B cell (primary cell): ENCODE measurements at regions not wholly inside any gene's neighbourhood (a gene's known extent, or its start where the extent isn't known, plus 50 kb on each side); places are given as distances from the start of the nearest gene placed in this dataset.

Source experiments
- ATAC-seq: fragments of 200-7000 bp; cut with Tn5 transposase; one replicate; pipeline ENCODE4 v1.10.0; 2021; ENCODE audit warnings: low read depth, mild to moderate bottlenecking, moderate number of reproducible peaks, moderate library complexity
- CTCF ChIA-PET: fragments of 350-600 bp; sonication (Branson Sonifier 250); formaldehyde crosslinking; loops from one replicate; lab custom pipeline; 2021; ENCODE audit warnings: antibody characterized with exemption, inconsistent platforms; lab: Charles Lee
- POLR2A ChIA-PET: fragments of 350-600 bp; sonication (Branson Sonifier 250); formaldehyde crosslinking; loops from one replicate; lab custom pipeline; 2021; ENCODE audit warnings: antibody characterized with exemption; lab: Charles Lee
- DNase-seq: peaks from one replicate; pipeline ENCODE4 v3.0.0; 2013
- H2AFZ ChIP-seq: 2 replicates; pipeline ENCODE4 v1.6.1; 2012; ENCODE audit warnings: mild to moderate bottlenecking, low read depth, low read length; ENCODE audit not compliant: insufficient read depth, poor library complexity, severe bottlenecking
- H3K27ac ChIP-seq, 2 donors: 1 replicate in 1 of 2; 2 replicates in 1 of 2; pipeline ENCODE4 v1.5.1; 2012 to 2013; ENCODE audit warnings: low read length in 2 of 2, mild to moderate bottlenecking in 2 of 2, moderate library complexity in 1 of 2
- H3K27me3 ChIP-seq, 4 experiments: fragments of 200-600 bp in 1 of 4; sonication (generic) in 1 of 4; replicated peaks in 1 of 4; 1 replicate in 2 of 4; 2 replicates in 2 of 4; pipeline versions ENCODE4 v1.6.1 to v1.7.0; 2013 to 2016; ENCODE audit warnings: low read length in 3 of 4, mild to moderate bottlenecking in 2 of 4, mixed read lengths in 1 of 4, moderate library complexity in 1 of 4; ENCODE audit not compliant: insufficient read depth in 4 of 4, control insufficient read depth in 3 of 4; ENCODE audit errors: control extremely low read depth in 1 of 4
- H3K36me3 ChIP-seq, 2 experiments: replicated peaks in 1 of 2; 1 replicate in 1 of 2; 2 replicates in 1 of 2; pipeline versions ENCODE4 v1.6.1 to v1.7.1; 2013; ENCODE audit warnings: low read length in 1 of 2; ENCODE audit not compliant: insufficient read depth in 2 of 2, control insufficient read depth in 1 of 2; ENCODE audit errors: control extremely low read depth in 1 of 2, extremely low read depth in 1 of 2
- H3K4me1 ChIP-seq, 2 donors: fragments of 200-600 bp in 1 of 2; sonication (generic) in 1 of 2; 1 replicate in 1 of 2; 2 replicates in 1 of 2; pipeline versions ENCODE4 v1.5.1 to v1.6.1; 2013 to 2017; ENCODE audit warnings: low read length in 2 of 2; ENCODE audit not compliant: control insufficient read depth in 2 of 2, insufficient read depth in 2 of 2
- H3K4me2 ChIP-seq: replicated peaks from 2 replicates; pipeline ENCODE3; 2012; ENCODE audit warnings: mild to moderate bottlenecking, low read depth, low read length; ENCODE audit not compliant: poor library complexity, severe bottlenecking
- H3K4me3 ChIP-seq, 5 experiments: fragments of 200-600 bp in 1 of 5; sonication (generic) in 1 of 5; 1 replicate in 3 of 5; 2 replicates in 2 of 5; pipeline versions ENCODE4 v1.5.1 to v1.7.0; 2011 to 2016; ENCODE audit warnings: low read length in 4 of 5, mild to moderate bottlenecking in 4 of 5, low read depth in 2 of 5, control low read depth in 1 of 5, moderate library complexity in 1 of 5; ENCODE audit not compliant: insufficient read depth in 1 of 5; ENCODE audit errors: control extremely low read depth in 1 of 5, extremely low read depth in 1 of 5
- H3K79me2 ChIP-seq: fragments of 200-600 bp; sonication (generic); one replicate; pipeline ENCODE4 v1.6.0; 2016; ENCODE audit warnings: low read length; ENCODE audit not compliant: control insufficient read depth, insufficient read depth
- H3K9ac ChIP-seq: fragments of 200-600 bp; sonication (generic); 2 replicates; pipeline ENCODE4 v1.6.1; 2017; ENCODE audit warnings: mild to moderate bottlenecking, low read length, moderate library complexity
- H3K9me3 ChIP-seq, 3 donors: one replicate each; pipeline versions ENCODE4 v1.6.1 to v1.7.1; 2013; ENCODE audit warnings: low read length in 2 of 3; ENCODE audit not compliant: control insufficient read depth in 2 of 3, insufficient read depth in 1 of 3; ENCODE audit errors: control extremely low read depth in 1 of 3
- H4K20me1 ChIP-seq: 2 replicates; pipeline ENCODE4 v1.6.0; 2012; ENCODE audit warnings: mild to moderate bottlenecking, low read length; ENCODE audit not compliant: insufficient read depth, control insufficient read depth, poor library complexity, severe bottlenecking
- H3K27ac Mint-ChIP-seq: one replicate; pipeline ENCODE4 v1.8.0; 2021; ENCODE audit warnings: mixed read lengths
- H3K27me3 Mint-ChIP-seq: one replicate; pipeline ENCODE4 v1.8.0; 2021; ENCODE audit warnings: mixed read lengths
- H3K4me1 Mint-ChIP-seq: one replicate; pipeline ENCODE4 v1.8.0; 2021; ENCODE audit warnings: mixed read lengths
- H3K4me3 Mint-ChIP-seq: one replicate; pipeline ENCODE4 v1.8.0; 2021; ENCODE audit warnings: mixed read lengths
- H3K9me3 Mint-ChIP-seq: one replicate; pipeline ENCODE4 v1.8.0; 2022; ENCODE audit warnings: mixed read lengths; ENCODE audit not compliant: insufficient read depth
- CTCF ChIP-seq: fragments of 200-600 bp; IDR thresholded peaks from one replicate; pipeline ENCODE4 v1.8.0; 2022; ENCODE audit warnings: antibody characterized with exemption, mild to moderate bottlenecking
- EZH2 ChIP-seq: IDR thresholded peaks from 2 replicates; pipeline ENCODE4 v1.6.1; 2012; ENCODE audit warnings: borderline replicate concordance, low read depth, mild to moderate bottlenecking, moderate library complexity, low read length; ENCODE audit not compliant: insufficient read depth, poor library complexity, severe bottlenecking
- WGBS: methylation state at CpG from one replicate; pipeline ENCODE4 v1.1.5; 2013; ENCODE audit warnings: missing lambda C conversion rate; ENCODE audit not compliant: insufficient coverage; 5-methylcytosine and 5-hydroxymethylcytosine counted together
- intact Hi-C: fragments of 100-400 bp; cut with micrococcal nuclease; formaldehyde crosslinking; loops from one replicate; pipeline ENCODE4 v1.10.0; 2022

GRCh38 chr18:65049586-65049985, 701.2 kb upstream of the CDH7 start:
- TF ChIP-seq CTCF: no peak
- H3K27ac Mint-ChIP-seq: no peak overlapping the region
- H3K4me1 ChIP-seq: no peaks in the 10 kb centered on the region
- H3K4me1 Mint-ChIP-seq: no peaks in the 10 kb centered on the region
- H3K27me3 ChIP-seq: no peaks in the 10 kb centered on the region
- H4K20me1 ChIP-seq: no peaks in the 10 kb centered on the region
- no peaks in the 10 kb centered on the region for H3K9me3 Mint-ChIP-seq
- POLR2A ChIA-PET: no interaction called here
- H3K36me3 ChIP-seq: no peaks in the 10 kb centered on the region
- H3K4me3 ChIP-seq: no peak overlapping the region
- no peaks in the 10 kb centered on the region for H3K27me3 Mint-ChIP-seq
- H3K9ac ChIP-seq: no peak overlapping the region
- CTCF ChIA-PET: no interaction called here
- no peaks in the 10 kb centered on the region for H3K79me2 ChIP-seq
- intact Hi-C loops: no loop called here
- no peak overlapping the region for H3K4me3 Mint-ChIP-seq
- DNase-seq (no peak), ATAC-seq (no peak)
- no peak overlapping the region for H2AFZ ChIP-seq
- no peak overlapping the region for H3K4me2 ChIP-seq
- H3K9me3 ChIP-seq: peaks cover 0 to 1% (median 0%) of the 10 kb centered on the region in 3 donors
- 94% methylated on average over 2 of the region's 3 CpGs for WGBS
- H3K27ac ChIP-seq: no peak overlapping the region

GRCh38 chr18:65039578-65039977, 711.2 kb upstream of the CDH7 start:
- no CpG with 5 or more reads among the region's 4 CpGs for WGBS
- Mint-ChIP-seq H3K4me3 (no peak overlapping the region), H3K9me3 (peaks cover 2% of the 10 kb centered on the region), H3K4me1 (no peaks in the 10 kb centered on the region), H3K27ac (no peak overlapping the region), H3K27me3 (no peaks in the 10 kb centered on the region)
- Histone ChIP-seq H3K27ac (no peak overlapping the region), H3K27me3 (no peaks in the 10 kb centered on the region), H4K20me1 (no peaks in the 10 kb centered on the region), H3K36me3 (no peaks in the 10 kb centered on the region), H3K4me3 (no peak overlapping the region), H3K9me3 (no peaks in the 10 kb centered on the region), H2AFZ (no peak overlapping the region), H3K4me2 (no peak overlapping the region), H3K9ac (no peak overlapping the region), H3K79me2 (no peaks in the 10 kb centered on the region), H3K4me1 (no peaks in the 10 kb centered on the region)
- ChIA-PET CTCF (no interaction called here), POLR2A (no interaction called here)
- intact Hi-C loops: no loop called here
- no peak for ATAC-seq
- DNase-seq: no peak
- TF ChIP-seq CTCF (no peak), EZH2 (no peak)
